Left renal pelvis (tissue), 4 donors: ENCODE measurements at regions not wholly inside any gene's neighbourhood (a gene's known extent, or its start where the extent isn't known, plus 50 kb on each side); places are given as distances from the start of the nearest gene placed in this dataset.
A peak's percentile ranks its signal among the peaks of the same experiment; 100 is the strongest.

Source experiments
- DNase-seq, 4 donors: peaks; one replicate each; pipeline ENCODE4 v3.0.0-alpha.2; 2013; ENCODE audit warnings: low read depth in 4 of 4, low spot score in 3 of 4

- no peak for DNase-seq
Observed at GRCh38 chr5:135128361-135128760, 94.3 kb upstream of the PITX1 start.

GRCh38 chr5:135127439-135128240 is 93.6 kb upstream of the PITX1 start:
- DNase-seq: no peak

GRCh38 chr5:135126688-135127438 is 92.8 kb upstream of the PITX1 start:
- DNase-seq: peak; percentile 48 to 65 (median 58)

GRCh38 chr5:135124724-135125123 is 90.7 kb upstream of the PITX1 start:
- DNase-seq: no peak

GRCh38 chr5:135124128-135124527 is 90.1 kb upstream of the PITX1 start:
- no peak for DNase-seq

- no peak for DNase-seq
Observed at GRCh38 chr5:135122797-135123196, 88.8 kb upstream of the PITX1 start.

- no peak for DNase-seq
Observed at GRCh38 chr5:135120951-135121350, 86.9 kb upstream of the PITX1 start.

- DNase-seq: no peak
Observed at GRCh38 chr5:135119481-135119880, 85.5 kb upstream of the PITX1 start.

- DNase-seq: no peak
Observed at GRCh38 chr5:135117590-135117989, 83.6 kb upstream of the PITX1 start.

GRCh38 chr5:135116160-135116561 is 82.1 kb upstream of the PITX1 start:
- no peak for DNase-seq

GRCh38 chr5:135115591-135115990 is 81.6 kb upstream of the PITX1 start:
- no peak for DNase-seq

- no peak for DNase-seq
Observed at GRCh38 chr5:135114759-135115158, 80.7 kb upstream of the PITX1 start.

- no peak for DNase-seq
Observed at GRCh38 chr5:135112008-135112725, 78.1 kb upstream of the PITX1 start.

- DNase-seq: no peak
Observed at GRCh38 chr5:135110785-135111596, 77.0 kb upstream of the PITX1 start.

- DNase-seq: no peak
Observed at GRCh38 chr5:135108992-135109391, 75.0 kb upstream of the PITX1 start.

GRCh38 chr5:135108569-135108968 is 74.5 kb upstream of the PITX1 start:
- no peak for DNase-seq

GRCh38 chr5:135107986-135108385 is 74.0 kb upstream of the PITX1 start:
- DNase-seq: no peak

GRCh38 chr5:135106610-135107471 is 72.8 kb upstream of the PITX1 start:
- no peak for DNase-seq

GRCh38 chr5:135106136-135106535 is 72.1 kb upstream of the PITX1 start:
- DNase-seq: no peak

GRCh38 chr5:135105105-135105484 is 71.1 kb upstream of the PITX1 start:
- no peak for DNase-seq
